Gastroesophageal sphincter (tissue), 4 donors: ENCODE measurements at regions not wholly inside any gene's neighbourhood (a gene's known extent, or its start where the extent isn't known, plus 50 kb on each side); places are given as distances from the start of the nearest gene placed in this dataset.

Experiments used
- ATAC-seq: fragments of 150-250 bp; one replicate; pipeline ENCODE4 v1.9.1; 2016; ENCODE audit warnings: mild to moderate bottlenecking, moderate library complexity
- H3K27ac ChIP-seq, 4 donors: fragments of 200-600 bp; sonication (generic) in 3 of 4; 1 replicate in 3 of 4; 2 replicates in 1 of 4; pipeline ENCODE4 v1.5.1; 2016 to 2019
- H3K27me3 ChIP-seq: fragments of 200-600 bp; sonication (generic); one replicate; pipeline ENCODE4 v1.5.1; 2019
- H3K36me3 ChIP-seq, 2 donors: fragments of 200-600 bp; sonication (generic); one replicate each; pipeline ENCODE4 v1.5.1; 2019; ENCODE audit warnings: control low read depth in 1 of 2
- H3K4me1 ChIP-seq, 3 donors: fragments of 200-600 bp; sonication (generic); 1 replicate in 2 of 3; 2 replicates in 1 of 3; pipeline ENCODE4 v1.5.1; 2016 to 2019; ENCODE audit warnings: control low read depth in 2 of 3
- H3K4me3 ChIP-seq, 2 donors: fragments of 200-600 bp; sonication (generic); one replicate each; pipeline ENCODE4 v1.5.1; 2019; ENCODE audit warnings: mild to moderate bottlenecking in 1 of 2, moderate library complexity in 1 of 2
- H3K9me3 ChIP-seq, 3 donors: fragments of 200-600 bp; sonication (generic); one replicate each; pipeline ENCODE4 v1.5.1; 2017 to 2019; ENCODE audit warnings: control low read depth in 2 of 3
- EP300 ChIP-seq: sonication (generic); formaldehyde crosslinking; IDR thresholded peaks from one replicate; pipeline ENCODE4 v1.6.1; 2017; ENCODE audit warnings: antibody characterized with exemption, mild to moderate bottlenecking
- POLR2A ChIP-seq, 2 donors: fragments of 450-650 bp; IDR thresholded peaks; one replicate each; pipeline ENCODE4 v1.6.1; 2017; ENCODE audit warnings: antibody characterized with exemption in 2 of 2, mild to moderate bottlenecking in 2 of 2, moderate library complexity in 1 of 2
- POLR2AphosphoS5 ChIP-seq: sonication (generic); formaldehyde crosslinking; IDR thresholded peaks from one replicate; pipeline ENCODE4 v1.6.1; 2017; ENCODE audit warnings: antibody characterized with exemption
- WGBS, 2 donors: methylation state at CpG; one replicate each; pipeline ENCODE4 v1.1.5; 2018; ENCODE audit warnings: low coverage in 1 of 2; 5-methylcytosine and 5-hydroxymethylcytosine counted together
- TF ChIP-seq, protein P1 (sequence below), 4 experiments: fragments of 200-600 bp in 2 of 4; fragments of 450-650 bp in 2 of 4; sonication (generic) in 1 of 4; IDR thresholded peaks; one replicate each; pipeline ENCODE4 v1.5.1; 2017 to 2019; ENCODE audit warnings: antibody characterized with exemption in 4 of 4, mild to moderate bottlenecking in 2 of 4, moderate library complexity in 2 of 4

DNA sequence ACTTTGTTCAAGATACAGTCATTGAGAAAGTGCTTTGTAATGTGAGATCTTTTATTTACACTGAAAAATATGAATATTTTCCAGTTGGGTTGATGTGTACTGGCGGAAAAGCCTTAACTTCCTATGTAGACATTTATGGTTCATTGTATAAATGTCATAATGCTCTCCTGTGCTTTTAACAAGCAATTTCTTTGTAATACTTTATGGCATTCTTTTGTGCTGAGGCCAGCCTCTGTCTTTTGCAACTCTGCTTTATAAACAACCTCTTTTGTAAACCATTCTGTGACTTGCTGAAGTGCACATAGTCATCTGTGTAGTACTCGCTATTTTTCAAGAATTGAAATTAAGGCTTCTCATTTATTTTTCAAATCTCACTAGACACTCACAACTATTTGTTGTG is 291.2 kb downstream of the CDH11 start:
- Histone ChIP-seq H3K4me1 (peaks cover 0 to 4% (median 0%) of the 10 kb centered on the region in 3 donors), H3K27ac (no peak overlapping the region), H3K27me3 (no peaks in the 10 kb centered on the region), H3K4me3 (no peak overlapping the region), H3K36me3 (no peaks in the 10 kb centered on the region), H3K9me3 (peaks cover 0 to 3% (median 0%) of the 10 kb centered on the region in 3 donors)
- no peak for ATAC-seq
- whole genome bisulfite sequencing, 2 donors: 34 to 49% methylated on average over 2 of the region's 2 CpGs
- TF ChIP-seq, protein P1, sequence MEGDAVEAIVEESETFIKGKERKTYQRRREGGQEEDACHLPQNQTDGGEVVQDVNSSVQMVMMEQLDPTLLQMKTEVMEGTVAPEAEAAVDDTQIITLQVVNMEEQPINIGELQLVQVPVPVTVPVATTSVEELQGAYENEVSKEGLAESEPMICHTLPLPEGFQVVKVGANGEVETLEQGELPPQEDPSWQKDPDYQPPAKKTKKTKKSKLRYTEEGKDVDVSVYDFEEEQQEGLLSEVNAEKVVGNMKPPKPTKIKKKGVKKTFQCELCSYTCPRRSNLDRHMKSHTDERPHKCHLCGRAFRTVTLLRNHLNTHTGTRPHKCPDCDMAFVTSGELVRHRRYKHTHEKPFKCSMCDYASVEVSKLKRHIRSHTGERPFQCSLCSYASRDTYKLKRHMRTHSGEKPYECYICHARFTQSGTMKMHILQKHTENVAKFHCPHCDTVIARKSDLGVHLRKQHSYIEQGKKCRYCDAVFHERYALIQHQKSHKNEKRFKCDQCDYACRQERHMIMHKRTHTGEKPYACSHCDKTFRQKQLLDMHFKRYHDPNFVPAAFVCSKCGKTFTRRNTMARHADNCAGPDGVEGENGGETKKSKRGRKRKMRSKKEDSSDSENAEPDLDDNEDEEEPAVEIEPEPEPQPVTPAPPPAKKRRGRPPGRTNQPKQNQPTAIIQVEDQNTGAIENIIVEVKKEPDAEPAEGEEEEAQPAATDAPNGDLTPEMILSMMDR (IDR thresholded peaks at IDR 0.05): no peak
- TF ChIP-seq POLR2A (IDR thresholded peaks at IDR 0.05) (no peak), EP300 (no peak), POLR2AphosphoS5 (no peak)

DNA sequence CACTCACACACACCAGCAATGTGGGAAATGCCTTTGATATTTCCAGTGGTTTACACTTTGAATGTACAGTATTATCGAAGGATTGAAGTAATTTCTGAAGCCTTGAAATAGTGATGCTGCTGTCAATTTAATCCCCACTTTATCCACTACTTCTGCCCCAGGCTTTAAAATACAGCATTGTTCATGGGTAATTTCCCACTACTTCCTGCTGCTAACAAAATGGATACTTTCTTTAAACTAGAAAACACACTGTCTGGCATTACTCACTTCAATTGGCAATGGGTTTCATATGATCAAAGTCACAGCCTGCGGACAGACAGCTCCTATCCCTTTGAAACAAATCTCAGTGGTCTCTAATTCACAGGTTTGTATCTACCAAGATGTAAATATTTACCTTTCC is 292.2 kb downstream of the CDH11 start:
- TF ChIP-seq POLR2A (IDR thresholded peaks at IDR 0.05) (no peak), POLR2AphosphoS5 (no peak), EP300 (no peak)
- TF ChIP-seq, protein P1 (IDR thresholded peaks at IDR 0.05): no peak
- Histone ChIP-seq H3K27me3 (no peaks in the 10 kb centered on the region), H3K4me1 (peaks cover 0 to 4% (median 0%) of the 10 kb centered on the region in 3 donors), H3K9me3 (peaks cover 0 to 6% (median 0%) of the 10 kb centered on the region in 3 donors), H3K36me3 (no peaks in the 10 kb centered on the region), H3K27ac (no peak overlapping the region), H3K4me3 (no peak overlapping the region)
- WGBS, 2 donors: 81 to 92% methylated on average over 2 of the region's 2 CpGs
- no peak for ATAC-seq

DNA sequence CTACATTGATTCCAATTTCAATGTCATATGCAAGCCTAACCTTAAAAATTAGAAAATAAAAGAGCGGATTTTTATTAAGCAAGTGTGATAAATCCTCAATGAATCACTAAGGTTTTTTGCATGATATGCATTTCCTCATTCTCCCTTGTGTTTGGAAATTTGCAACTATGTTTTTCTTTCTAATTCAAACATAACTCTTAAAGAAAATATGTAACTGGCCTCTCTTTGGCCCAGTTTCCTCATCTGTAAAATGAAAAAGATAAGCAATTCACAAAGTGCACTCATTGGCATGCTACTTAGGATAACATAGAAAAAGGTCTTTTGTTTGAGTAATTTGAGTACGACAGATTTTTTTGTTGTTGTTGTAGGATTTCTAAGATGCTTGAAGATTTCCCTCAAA is 295.5 kb downstream of the CDH11 start:
- TF ChIP-seq, protein P1 (IDR thresholded peaks at IDR 0.05): no peak
- TF ChIP-seq POLR2AphosphoS5: no peak
- TF ChIP-seq EP300: no peak
- TF ChIP-seq POLR2A (IDR thresholded peaks at IDR 0.05): no peak
- 89 to 94% methylated on average over 2 of the region's 2 CpGs for WGBS, 2 donors
- Histone ChIP-seq H3K9me3 (peaks cover 0 to 6% (median 0%) of the 10 kb centered on the region in 3 donors), H3K4me1 (peaks cover 0 to 4% (median 0%) of the 10 kb centered on the region in 3 donors), H3K27ac (no peak overlapping the region), H3K27me3 (no peaks in the 10 kb centered on the region), H3K36me3 (no peaks in the 10 kb centered on the region), H3K4me3 (no peak overlapping the region)
- no peak for ATAC-seq

DNA sequence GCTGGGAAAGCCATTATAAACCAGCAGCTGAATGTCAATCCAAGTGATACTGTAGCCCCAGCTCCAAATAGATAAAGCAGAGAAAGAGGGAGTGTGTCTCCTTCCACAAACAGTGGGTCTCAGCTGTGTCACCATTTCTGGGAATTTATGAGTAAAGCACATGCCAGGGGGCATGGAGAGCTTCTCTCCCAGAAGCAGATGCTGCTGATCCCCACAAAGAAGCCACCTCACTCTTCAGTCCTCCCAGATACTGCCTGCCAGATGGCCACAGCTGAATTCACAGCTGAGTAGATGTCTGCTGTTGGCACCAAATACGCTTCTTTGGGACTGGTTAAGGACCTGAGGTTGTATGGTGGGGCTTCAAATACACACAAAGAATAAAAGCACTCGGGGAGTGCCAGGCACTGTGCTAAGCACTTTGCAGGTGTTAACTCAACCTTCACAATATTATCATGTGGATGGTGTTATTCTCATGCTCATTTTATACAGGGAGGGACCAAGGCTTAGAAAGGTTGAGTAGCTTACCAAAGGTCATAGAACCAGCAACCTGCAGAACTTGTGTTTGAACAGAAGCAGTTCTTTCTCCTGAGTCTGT is 298.3 kb downstream of the CDH11 start:
- no peak for ATAC-seq

More for the DNA sequence above, 298.3 kb downstream of the CDH11 start:
- no peak overlapping the region for H3K4me3 ChIP-seq
- 78% methylated on average over 2 of the region's 2 CpGs; no CpG with 5 or more reads in 1 of the 2 donors for WGBS, 2 donors
- no peaks in the 10 kb centered on the region for H3K27me3 ChIP-seq
- no peak overlapping the region for H3K27ac ChIP-seq
- no peaks in the 10 kb centered on the region for H3K36me3 ChIP-seq
- TF ChIP-seq POLR2AphosphoS5 (no peak), POLR2A (IDR thresholded peaks at IDR 0.05) (no peak), EP300 (no peak)
- TF ChIP-seq, protein P1 (IDR thresholded peaks at IDR 0.05): no peak
- no peaks in the 10 kb centered on the region for H3K4me1 ChIP-seq
- peaks cover 0 to 6% (median 0%) of the 10 kb centered on the region in 3 donors for H3K9me3 ChIP-seq
